ENCODE measurements at regions not wholly inside any gene's neighbourhood (a gene's known extent, or its start where the extent isn't known, plus 50 kb on each side); places are given as distances from the start of the nearest gene placed in this dataset.

DNA sequence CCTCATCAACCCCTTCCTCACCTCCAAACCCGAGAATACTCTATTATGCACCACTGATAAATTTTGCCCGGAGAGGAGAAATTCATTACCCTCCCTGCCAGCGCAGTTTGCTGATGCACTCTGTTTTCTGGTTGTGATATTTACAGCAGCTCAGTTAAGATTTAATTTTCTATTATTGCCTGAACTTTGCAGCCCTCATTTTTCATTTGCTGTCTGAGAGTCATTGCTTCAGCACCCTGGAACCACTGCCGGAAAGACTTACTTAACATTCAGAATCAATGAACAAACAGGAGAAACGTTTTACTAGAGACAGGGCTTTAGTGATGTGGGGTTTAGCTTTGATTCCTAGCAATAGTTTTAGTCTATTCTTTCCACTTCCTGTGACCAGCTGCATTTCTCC is 56.7 kb upstream of the MAMDC2 start:
- no peak for TF ChIP-seq CTCF (IDR thresholded peaks at IDR 0.05; ENCODE audit: partially characterized antibody, unreplicated experiment)
- H3K4me3 Mint-ChIP-seq (ENCODE audit: unreplicated experiment) = no peak overlapping the region
- H3K27me3 Mint-ChIP-seq (ENCODE audit: unreplicated experiment) = peaks cover 3% of the 10 kb centered on the region
- H3K4me1 Mint-ChIP-seq (ENCODE audit: low read depth, unreplicated experiment) = peaks cover 2% of the 10 kb centered on the region
- DNase-seq = no peak
- no peaks in the 10 kb centered on the region for H3K36me3 Mint-ChIP-seq (ENCODE audit: unreplicated experiment)
- no peaks in the 10 kb centered on the region for H3K9me3 Mint-ChIP-seq (ENCODE audit: unreplicated experiment)
- H3K27ac Mint-ChIP-seq (ENCODE audit: unreplicated experiment) = no peak overlapping the region

DNA sequence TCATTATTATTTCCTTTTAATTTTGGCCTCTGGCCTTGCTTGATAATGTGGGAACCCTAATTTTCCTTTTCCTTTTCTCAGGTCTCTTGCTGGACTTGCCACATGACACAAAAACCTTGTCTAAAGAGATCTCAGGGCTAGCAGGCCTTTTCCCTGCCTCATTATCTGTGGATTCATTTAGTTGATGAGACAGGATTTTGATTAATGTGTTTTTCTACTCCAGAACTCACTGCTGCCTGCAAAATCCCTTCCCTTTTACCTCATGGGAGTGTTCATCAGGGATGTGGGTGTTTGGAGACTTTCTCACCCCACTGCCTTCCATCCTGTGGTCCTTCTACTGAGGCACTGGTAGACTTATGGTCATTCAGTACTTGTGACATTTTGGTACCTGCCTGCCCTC is 56.2 kb upstream of the MAMDC2 start:
- no peak for TF ChIP-seq CTCF (IDR thresholded peaks at IDR 0.05; ENCODE audit: partially characterized antibody, unreplicated experiment)
- Mint-ChIP-seq H3K9me3 (ENCODE audit: unreplicated experiment) (no peaks in the 10 kb centered on the region), H3K36me3 (ENCODE audit: unreplicated experiment) (no peaks in the 10 kb centered on the region), H3K4me1 (ENCODE audit: low read depth, unreplicated experiment) (no peaks in the 10 kb centered on the region), H3K27me3 (ENCODE audit: unreplicated experiment) (peaks cover 3% of the 10 kb centered on the region), H3K4me3 (ENCODE audit: unreplicated experiment) (no peak overlapping the region), H3K27ac (ENCODE audit: unreplicated experiment) (no peak overlapping the region)
- DNase-seq = no peak

- Mint-ChIP-seq H3K27me3 (ENCODE audit: unreplicated experiment) (no peaks in the 10 kb centered on the region), H3K4me3 (ENCODE audit: unreplicated experiment) (no peak overlapping the region)
Measured at GRCh38 chr9:69993110-69993509, 50.5 kb upstream of the MAMDC2 start.

More at GRCh38 chr9:69993110-69993509, 50.5 kb upstream of the MAMDC2 start:
- Mint-ChIP-seq H3K27ac (ENCODE audit: unreplicated experiment) (no peak overlapping the region), H3K4me1 (ENCODE audit: low read depth, unreplicated experiment) (peaks cover 7% of the 10 kb centered on the region), H3K9me3 (ENCODE audit: unreplicated experiment) (no peaks in the 10 kb centered on the region), H3K36me3 (ENCODE audit: unreplicated experiment) (no peaks in the 10 kb centered on the region)
- no peak for DNase-seq
- no peak for TF ChIP-seq CTCF (IDR thresholded peaks at IDR 0.05; ENCODE audit: partially characterized antibody, unreplicated experiment)
